Natural killer cell (primary cell): ENCODE measurements at regions not wholly inside any gene's neighbourhood (a gene's known extent, or its start where the extent isn't known, plus 50 kb on each side); places are given as distances from the start of the nearest gene placed in this dataset.

Experiments
- ATAC-seq, 3 donors: fragments of 150-1000 bp in 2 of 3; fragments of 200-7000 bp in 1 of 3; cut with Tn5 transposase; 1 replicate in 1 of 3; 2 replicates in 2 of 3; pipeline ENCODE4 v1.10.0; 2021; ENCODE audit warnings: mild to moderate bottlenecking in 2 of 3, moderate library complexity in 2 of 3
- DNase-seq, 2 donors: peaks; one replicate each; pipeline versions ENCODE4 v3.0.0 to v3.0.0-alpha.2; 2013 to 2021; ENCODE audit warnings: mixed read lengths in 1 of 2
- H3K27ac ChIP-seq: one replicate; pipeline ENCODE4 v1.5.1; 2013; ENCODE audit warnings: mild to moderate bottlenecking, low read length
- H3K27me3 ChIP-seq: one replicate; pipeline ENCODE4 v1.6.1; 2013; ENCODE audit warnings: low read length; ENCODE audit not compliant: control insufficient read depth, insufficient read depth
- H3K36me3 ChIP-seq: one replicate; pipeline ENCODE4 v1.6.1; 2013; ENCODE audit warnings: low read length; ENCODE audit not compliant: control insufficient read depth, insufficient read depth
- H3K4me1 ChIP-seq: one replicate; pipeline ENCODE4 v1.6.1; 2013; ENCODE audit warnings: low read length; ENCODE audit not compliant: control insufficient read depth, insufficient read depth
- H3K4me3 ChIP-seq: one replicate; pipeline ENCODE4 v1.5.1; 2013; ENCODE audit warnings: low read length
- H3K9me3 ChIP-seq: one replicate; pipeline ENCODE4 v1.6.1; 2013; ENCODE audit warnings: low read length; ENCODE audit not compliant: control insufficient read depth, insufficient read depth
- H3K27ac Mint-ChIP-seq, 2 donors: one replicate each; pipeline ENCODE4 v1.8.0; 2022; ENCODE audit warnings: mild to moderate bottlenecking in 2 of 2, mixed read lengths in 2 of 2, moderate library complexity in 1 of 2
- H3K27me3 Mint-ChIP-seq, 2 donors: one replicate each; pipeline ENCODE4 v1.8.0; 2022; ENCODE audit warnings: low read depth in 2 of 2, mixed read lengths in 2 of 2
- H3K36me3 Mint-ChIP-seq: one replicate; pipeline ENCODE4 v1.8.0; 2022; ENCODE audit warnings: mixed read lengths
- H3K4me1 Mint-ChIP-seq, 2 donors: one replicate each; pipeline ENCODE4 v1.8.0; 2022; ENCODE audit warnings: mixed read lengths in 2 of 2
- H3K4me3 Mint-ChIP-seq: one replicate; pipeline ENCODE4 v1.8.0; 2022; ENCODE audit warnings: mild to moderate bottlenecking, moderate library complexity, mixed read lengths
- H3K9me3 Mint-ChIP-seq, 2 donors: one replicate each; pipeline ENCODE4 v1.8.0; 2022; ENCODE audit warnings: mixed read lengths in 2 of 2
- WGBS: methylation state at CpG from one replicate; pipeline ENCODE4 v1.1.7; 2013; ENCODE audit warnings: missing lambda C conversion rate; ENCODE audit not compliant: insufficient coverage; 5-methylcytosine and 5-hydroxymethylcytosine counted together
- intact Hi-C: fragments of 100-400 bp; cut with micrococcal nuclease; formaldehyde crosslinking; loops from one replicate; pipeline ENCODE4 v1.14.2; 2022
- TF ChIP-seq, protein P1 (sequence below): fragments of 200-600 bp; IDR thresholded peaks from one replicate; pipeline ENCODE4 v1.8.0; 2022; ENCODE audit warnings: antibody characterized with exemption

DNA sequence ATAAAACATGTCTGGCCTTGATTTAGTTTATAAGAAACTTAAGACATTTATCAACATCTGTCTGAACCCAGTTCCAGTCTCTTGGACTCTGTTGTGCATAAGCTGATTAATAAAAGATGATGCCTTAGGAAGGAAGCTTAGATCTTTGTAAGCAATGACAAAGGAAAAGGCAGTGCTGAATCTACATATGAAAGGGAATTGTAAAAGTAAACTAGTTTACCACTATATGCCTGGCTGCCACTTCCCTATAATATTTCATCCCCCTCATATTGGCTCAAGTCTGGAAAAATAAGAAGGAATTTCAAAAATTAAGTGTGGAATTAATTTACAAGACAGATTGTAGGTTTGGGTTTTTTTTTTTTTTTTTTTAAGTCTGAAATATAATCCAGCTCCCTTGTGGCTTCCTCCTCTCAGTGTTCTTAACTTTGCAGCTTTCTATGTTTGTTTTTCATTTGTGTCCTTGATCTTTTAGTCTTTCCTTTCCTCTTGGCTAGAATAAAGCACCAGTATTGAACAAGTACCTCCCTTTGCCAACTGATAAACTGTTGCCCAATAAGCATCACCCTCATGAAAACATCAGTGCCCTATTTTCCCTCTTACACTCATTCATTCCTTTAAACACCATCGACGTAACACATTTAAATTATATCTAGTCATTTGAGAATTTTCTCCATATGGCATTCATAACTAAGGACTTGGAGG, 146.7 kb upstream of the TBX18 start:
- Mint-ChIP-seq H3K4me3 (no peak overlapping the region), H3K9me3 (peaks cover 7 to 13% of the 10 kb centered on the region in 2 donors), H3K27ac (no peak overlapping the region), H3K27me3 (no peaks in the 10 kb centered on the region), H3K4me1 (no peaks in the 10 kb centered on the region), H3K36me3 (no peaks in the 10 kb centered on the region)
- DNase-seq = no peak
- WGBS = no CpG with 5 or more reads among the region's 2 CpGs
- Histone ChIP-seq H3K27me3 (no peaks in the 10 kb centered on the region), H3K27ac (no peak overlapping the region), H3K4me3 (no peak overlapping the region), H3K36me3 (no peaks in the 10 kb centered on the region), H3K9me3 (no peaks in the 10 kb centered on the region), H3K4me1 (no peaks in the 10 kb centered on the region)
- TF ChIP-seq, protein P1, sequence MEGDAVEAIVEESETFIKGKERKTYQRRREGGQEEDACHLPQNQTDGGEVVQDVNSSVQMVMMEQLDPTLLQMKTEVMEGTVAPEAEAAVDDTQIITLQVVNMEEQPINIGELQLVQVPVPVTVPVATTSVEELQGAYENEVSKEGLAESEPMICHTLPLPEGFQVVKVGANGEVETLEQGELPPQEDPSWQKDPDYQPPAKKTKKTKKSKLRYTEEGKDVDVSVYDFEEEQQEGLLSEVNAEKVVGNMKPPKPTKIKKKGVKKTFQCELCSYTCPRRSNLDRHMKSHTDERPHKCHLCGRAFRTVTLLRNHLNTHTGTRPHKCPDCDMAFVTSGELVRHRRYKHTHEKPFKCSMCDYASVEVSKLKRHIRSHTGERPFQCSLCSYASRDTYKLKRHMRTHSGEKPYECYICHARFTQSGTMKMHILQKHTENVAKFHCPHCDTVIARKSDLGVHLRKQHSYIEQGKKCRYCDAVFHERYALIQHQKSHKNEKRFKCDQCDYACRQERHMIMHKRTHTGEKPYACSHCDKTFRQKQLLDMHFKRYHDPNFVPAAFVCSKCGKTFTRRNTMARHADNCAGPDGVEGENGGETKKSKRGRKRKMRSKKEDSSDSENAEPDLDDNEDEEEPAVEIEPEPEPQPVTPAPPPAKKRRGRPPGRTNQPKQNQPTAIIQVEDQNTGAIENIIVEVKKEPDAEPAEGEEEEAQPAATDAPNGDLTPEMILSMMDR = no peak
- ATAC-seq = no peak
- intact Hi-C loops = no loop called here

DNA sequence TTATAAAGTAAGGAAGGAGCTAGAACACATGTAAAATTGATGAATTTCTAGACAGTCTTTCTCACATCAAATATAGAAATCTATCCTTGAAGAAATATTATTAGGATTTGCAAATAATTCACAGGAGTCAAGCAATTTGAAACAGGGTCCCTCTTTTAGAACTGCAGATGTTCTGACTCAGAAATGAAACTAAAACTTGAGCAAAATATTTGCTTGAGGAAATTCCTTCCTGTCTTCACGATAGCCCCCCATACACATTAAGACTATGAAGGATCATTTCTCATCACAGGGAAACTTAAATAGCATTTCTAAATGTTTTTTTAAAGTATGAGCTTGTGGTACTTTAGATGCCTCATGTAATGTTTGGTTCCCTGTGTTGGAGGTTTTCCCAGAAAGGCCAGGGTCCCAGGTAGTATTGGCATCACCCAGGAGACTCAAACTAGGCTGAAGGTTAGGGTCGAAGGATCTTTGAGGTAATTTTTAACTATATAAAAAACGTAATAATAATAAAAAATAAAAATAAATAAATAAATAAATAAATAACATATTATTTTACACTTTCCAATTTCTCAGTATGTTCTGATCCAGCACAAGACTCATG, 144.0 kb upstream of the TBX18 start:
- ATAC-seq = no peak
- no peaks in the 10 kb centered on the region for H3K36me3 ChIP-seq
- no peak for DNase-seq
- TF ChIP-seq, protein P1 = no peak
- H3K4me3 Mint-ChIP-seq = no peak overlapping the region
- H3K36me3 Mint-ChIP-seq = no peaks in the 10 kb centered on the region
- no peak overlapping the region for H3K4me3 ChIP-seq
- H3K4me1 ChIP-seq = no peaks in the 10 kb centered on the region
- H3K27ac Mint-ChIP-seq = no peak overlapping the region
- H3K27ac ChIP-seq = no peak overlapping the region
- no peaks in the 10 kb centered on the region for H3K27me3 Mint-ChIP-seq
- peaks cover 4 to 6% of the 10 kb centered on the region in 2 donors for H3K9me3 Mint-ChIP-seq
- no peaks in the 10 kb centered on the region for H3K4me1 Mint-ChIP-seq
- WGBS = no CpG with 5 or more reads among the region's 3 CpGs
- intact Hi-C loops = no loop called here
- H3K27me3 ChIP-seq = no peaks in the 10 kb centered on the region
- H3K9me3 ChIP-seq = no peaks in the 10 kb centered on the region

DNA sequence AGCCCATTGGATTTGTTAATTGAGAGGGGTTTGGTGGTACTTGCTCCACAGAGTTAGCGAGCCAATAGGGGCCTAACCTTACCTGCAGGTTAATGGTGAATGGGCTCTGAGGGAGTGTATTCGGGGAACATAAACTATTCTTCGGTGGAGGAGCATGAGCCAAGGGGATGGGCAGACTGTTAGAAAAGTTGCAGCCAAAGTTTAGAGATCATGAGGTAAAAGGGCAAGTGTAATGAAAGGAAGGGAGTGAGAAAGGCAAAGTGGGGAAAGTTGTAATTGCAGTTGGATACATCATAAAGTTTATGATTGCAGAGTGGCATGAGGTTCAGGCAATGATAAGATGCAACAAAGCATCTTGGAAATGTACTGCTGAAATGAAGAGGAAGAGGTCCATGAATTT, 142.1 kb upstream of the TBX18 start:
- no peak overlapping the region for H3K4me3 ChIP-seq
- H3K4me1 ChIP-seq = no peaks in the 10 kb centered on the region
- TF ChIP-seq, protein P1 = no peak
- H3K27ac ChIP-seq = no peak overlapping the region
- Mint-ChIP-seq H3K36me3 (no peaks in the 10 kb centered on the region), H3K27me3 (no peaks in the 10 kb centered on the region), H3K4me3 (no peak overlapping the region), H3K27ac (no peak overlapping the region), H3K9me3 (peaks cover 4 to 6% of the 10 kb centered on the region in 2 donors), H3K4me1 (no peaks in the 10 kb centered on the region)
- no peaks in the 10 kb centered on the region for H3K9me3 ChIP-seq
- ATAC-seq = no peak
- H3K36me3 ChIP-seq = no peaks in the 10 kb centered on the region
- no peak for DNase-seq
- WGBS = 86% methylated on average over 3 of the region's 3 CpGs
- intact Hi-C loops = no loop called here
- no peaks in the 10 kb centered on the region for H3K27me3 ChIP-seq

DNA sequence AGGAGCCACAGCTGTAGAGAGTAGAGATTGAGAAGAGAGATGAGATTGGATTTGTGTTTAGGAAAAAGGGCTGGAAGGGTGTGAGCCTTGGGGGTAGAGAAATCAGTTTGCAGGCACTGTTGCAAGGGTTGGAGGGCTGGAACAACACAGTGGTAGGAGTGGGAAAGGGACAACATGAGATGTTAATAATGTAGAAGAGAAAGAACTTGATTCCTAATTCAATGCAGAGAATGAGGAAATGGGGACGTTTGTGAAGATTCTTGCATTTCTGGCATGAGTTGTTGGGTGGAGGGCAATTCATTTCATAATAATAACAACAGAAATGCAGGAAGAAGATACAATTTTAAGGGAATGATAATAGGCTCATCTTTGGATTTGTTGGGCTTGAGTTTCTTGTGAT, 141.4 kb upstream of the TBX18 start:
- no peaks in the 10 kb centered on the region for H3K36me3 Mint-ChIP-seq
- no CpG with 5 or more reads among the region's 1 CpG for WGBS
- Histone ChIP-seq H3K9me3 (no peaks in the 10 kb centered on the region), H3K27me3 (no peaks in the 10 kb centered on the region), H3K36me3 (no peaks in the 10 kb centered on the region), H3K4me3 (no peak overlapping the region), H3K27ac (no peak overlapping the region), H3K4me1 (no peaks in the 10 kb centered on the region)
- ATAC-seq (no peak), DNase-seq (no peak)
- peaks cover 2 to 6% of the 10 kb centered on the region in 2 donors for H3K9me3 Mint-ChIP-seq
- no peak overlapping the region for H3K27ac Mint-ChIP-seq
- intact Hi-C loops = no loop called here
- no peak overlapping the region for H3K4me3 Mint-ChIP-seq
- TF ChIP-seq, protein P1 = no peak
- no peaks in the 10 kb centered on the region for H3K4me1 Mint-ChIP-seq
- H3K27me3 Mint-ChIP-seq = no peaks in the 10 kb centered on the region
